HG02970 (cell line): ENCODE measurements at regions not wholly inside any gene's neighbourhood (a gene's known extent, or its start where the extent isn't known, plus 50 kb on each side); places are given as distances from the start of the nearest gene placed in this dataset.
"Not testable (repeated sequence)": the region's sequence is repeated elsewhere in the genome, so short reads cannot be mapped to it uniquely, and the experiment has no call there.

Source experiments
- ATAC-seq: cut with Tn5 transposase; IDR thresholded peaks from one replicate; pipeline ENCODE4 v1.9.1; 2021; ENCODE audit warnings: mild to moderate bottlenecking, moderate library complexity, moderate number of reproducible peaks; ENCODE audit not compliant: unreplicated experiment, low FRiP score

DNA sequence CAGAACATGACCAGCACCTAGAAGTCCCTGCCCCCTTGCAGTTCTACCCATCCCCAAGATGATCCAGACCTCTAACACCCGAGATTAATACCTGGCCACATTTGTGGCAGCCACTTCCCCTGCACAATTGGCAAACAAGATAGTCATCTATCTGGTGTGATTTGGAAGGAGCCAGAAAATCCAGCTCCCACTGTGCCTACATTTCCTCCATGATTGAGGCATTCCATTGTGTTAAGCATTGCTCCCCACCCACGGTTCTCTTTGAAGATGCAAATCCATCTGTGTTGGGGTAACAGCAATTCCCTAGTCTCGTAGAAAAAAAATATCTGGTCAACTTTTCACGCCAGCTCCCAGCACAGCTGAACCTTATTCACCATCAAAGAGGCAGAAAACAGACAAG lies 405.0 kb downstream of the BCOR start:
- no peak for ATAC-seq

- ATAC-seq = no peak
These were observed 404.5 kb downstream of the BCOR start for GRCh38 chrX:39693298-39693697.

- ATAC-seq = not testable (repeated sequence)
These were observed 395.1 kb downstream of the BCOR start for GRCh38 chrX:39702636-39703035.

DNA sequence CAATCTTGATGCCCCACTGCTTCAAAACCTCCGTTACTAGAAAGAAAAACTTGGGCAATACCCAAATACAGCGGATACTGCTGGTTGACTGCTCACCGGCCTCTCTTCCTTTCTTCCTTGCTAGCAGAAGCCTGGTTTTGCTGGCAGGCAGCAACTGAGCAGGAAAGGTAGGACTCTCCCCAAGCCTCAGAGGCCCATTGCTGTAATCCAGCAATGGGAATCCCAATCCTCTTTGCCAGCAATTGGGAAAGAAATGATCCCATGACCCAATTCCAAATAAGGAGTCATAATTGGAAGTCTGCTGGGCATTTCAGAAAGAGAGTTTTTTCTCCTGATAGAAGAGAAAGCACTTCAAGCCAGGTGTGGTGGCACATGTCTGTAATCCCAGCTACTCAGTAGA lies 394.5 kb downstream of the BCOR start:
- ATAC-seq = no peak

GRCh38 chrX:39704590-39704989 lies 393.2 kb downstream of the BCOR start:
- no peak for ATAC-seq

GRCh38 chrX:39705290-39705689 lies 392.5 kb downstream of the BCOR start:
- ATAC-seq = no peak

DNA sequence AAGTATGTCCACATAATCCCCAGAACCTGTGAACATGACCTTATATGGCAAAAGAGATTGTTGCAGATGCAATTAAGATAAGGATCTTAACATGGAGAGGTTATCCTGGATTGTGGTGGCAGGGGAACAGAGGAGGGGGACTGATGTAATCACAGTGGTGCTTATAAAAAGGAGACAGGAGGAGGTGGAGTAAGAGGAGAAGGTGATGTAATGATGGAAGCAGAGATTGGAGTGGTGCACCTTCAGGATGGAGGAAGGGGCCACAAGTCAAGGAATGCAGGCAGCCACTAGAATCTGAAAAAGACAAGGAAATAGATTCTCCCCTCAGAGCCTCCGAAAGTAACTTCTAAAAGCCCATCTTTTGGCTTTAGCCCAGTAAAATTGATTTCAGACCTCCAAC lies 388.4 kb downstream of the BCOR start:
- no peak for ATAC-seq

GRCh38 chrX:39709812-39710211 lies 387.9 kb downstream of the BCOR start:
- no peak for ATAC-seq

GRCh38 chrX:39710776-39711175 lies 387.0 kb downstream of the BCOR start:
- ATAC-seq = no peak

DNA sequence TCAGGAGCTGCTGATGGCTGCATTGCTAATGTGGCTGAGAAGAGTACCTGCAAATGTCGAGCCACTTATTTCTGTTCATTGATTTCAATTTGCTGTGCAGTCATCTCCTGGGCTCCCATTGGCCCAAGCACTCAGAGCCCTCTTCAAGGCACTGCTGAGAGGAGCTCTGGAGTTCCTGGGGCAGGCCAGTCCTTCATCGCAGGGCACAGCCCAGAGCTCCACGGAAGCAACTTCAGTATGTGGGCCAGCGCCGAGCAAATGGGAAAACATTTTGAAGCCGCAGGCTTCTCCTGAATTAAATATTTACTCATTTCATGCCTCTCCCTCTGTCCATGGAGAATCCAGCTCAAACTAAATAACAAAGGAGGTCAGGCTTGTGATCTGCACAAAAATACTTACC lies 383.3 kb downstream of the BCOR start:
- no peak for ATAC-seq

GRCh38 chrX:39716401-39716800 lies 381.4 kb downstream of the BCOR start:
- no peak for ATAC-seq

DNA sequence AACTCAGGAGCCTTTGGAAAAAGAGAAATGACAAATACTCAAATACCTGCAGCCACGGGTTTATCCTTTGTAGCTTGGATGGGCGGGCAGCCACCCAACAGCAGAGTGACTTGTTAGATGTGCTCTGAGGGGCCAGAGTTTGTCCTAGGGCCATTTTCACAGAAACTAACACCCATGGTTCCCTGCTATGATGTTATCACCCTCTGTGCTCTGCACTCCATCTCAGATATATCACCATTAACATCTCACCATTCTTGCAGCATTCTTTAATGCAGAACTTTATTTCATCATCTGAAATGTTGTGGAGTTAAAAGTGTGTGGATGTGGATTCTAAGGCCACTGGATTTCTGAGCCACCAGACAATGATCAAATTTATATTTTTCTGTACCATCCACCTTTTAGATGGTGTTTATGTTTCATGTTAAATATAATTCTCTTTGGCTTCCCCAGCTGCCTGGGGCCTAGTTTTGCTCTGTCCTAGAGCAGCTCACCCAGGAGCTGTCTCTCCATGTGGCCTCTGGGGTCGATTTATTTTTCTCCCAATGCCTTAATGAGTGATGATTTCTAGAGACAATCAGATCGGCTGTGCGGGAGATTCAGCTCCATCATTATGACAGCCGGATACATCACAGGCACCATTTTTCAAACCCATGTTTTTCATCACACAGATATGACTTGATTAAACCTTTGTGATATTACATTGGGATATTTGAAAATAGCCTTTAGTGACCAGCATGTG lies 380.8 kb downstream of the BCOR start:
- ATAC-seq = no peak

DNA sequence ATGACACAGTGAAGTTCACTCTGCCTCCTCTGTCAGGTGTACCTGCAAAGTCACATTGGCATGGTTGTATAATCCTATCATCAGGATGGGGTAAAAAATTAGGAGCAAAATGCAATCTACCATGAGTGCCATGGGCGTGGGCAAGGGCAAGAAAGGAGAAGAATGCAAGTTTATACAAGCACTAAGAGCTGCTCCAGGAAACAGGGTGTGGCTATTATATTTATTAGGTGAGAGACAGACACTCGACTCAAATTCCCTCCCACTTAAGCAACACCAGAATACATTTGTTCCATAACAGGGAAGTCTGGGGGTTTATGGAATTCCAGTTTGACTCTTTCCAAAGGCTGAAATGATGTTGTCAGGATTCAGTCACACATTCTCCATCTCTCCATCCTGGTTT lies 378.8 kb downstream of the BCOR start:
- no peak for ATAC-seq

DNA sequence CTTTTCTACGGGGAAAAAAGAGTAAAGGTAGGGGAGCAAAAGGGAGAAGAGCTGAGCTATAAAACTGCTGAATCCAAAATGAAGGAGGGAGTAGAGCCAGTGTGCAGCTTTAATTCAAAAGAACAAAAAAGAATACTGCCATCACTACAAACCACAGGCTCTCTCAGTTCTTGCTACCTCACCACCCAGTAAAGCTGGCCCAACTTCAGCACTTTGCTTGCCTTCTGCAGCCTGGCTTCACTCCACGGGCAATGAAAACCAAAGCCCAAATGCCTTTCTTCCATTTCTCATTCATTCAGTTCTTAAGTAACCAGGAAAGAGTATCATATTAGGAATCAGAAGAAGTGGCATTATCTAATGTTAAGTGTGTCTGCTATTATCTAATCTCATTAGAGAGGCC lies 376.8 kb downstream of the BCOR start:
- no peak for ATAC-seq

GRCh38 chrX:39721566-39722279 lies 376.0 kb downstream of the BCOR start:
- ATAC-seq = no peak

GRCh38 chrX:39724544-39724943 lies 373.2 kb downstream of the BCOR start:
- ATAC-seq = no peak

DNA sequence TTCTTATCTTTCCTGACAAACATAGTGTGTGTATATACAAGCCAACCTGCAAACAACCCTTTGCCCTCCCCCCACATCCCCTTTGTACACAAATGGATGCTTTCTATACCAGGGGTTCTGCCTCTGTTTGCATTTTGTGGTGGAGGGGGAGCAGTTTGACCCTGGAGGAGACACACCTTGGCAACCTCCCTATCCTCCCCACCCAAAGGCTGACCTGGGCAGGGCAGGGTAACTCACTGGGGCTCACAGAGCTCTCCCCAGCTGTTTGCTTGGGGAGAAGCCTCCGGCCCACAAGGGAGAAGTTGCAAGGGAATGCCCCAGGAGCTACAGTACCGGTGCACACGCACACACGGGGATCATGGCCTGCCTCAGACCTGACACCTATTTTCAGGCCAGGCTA lies 372.6 kb downstream of the BCOR start:
- no peak for ATAC-seq

- ATAC-seq = no peak
These were observed 371.7 kb downstream of the BCOR start for GRCh38 chrX:39725928-39726619.

GRCh38 chrX:39726771-39727170 lies 371.0 kb downstream of the BCOR start:
- ATAC-seq = no peak

DNA sequence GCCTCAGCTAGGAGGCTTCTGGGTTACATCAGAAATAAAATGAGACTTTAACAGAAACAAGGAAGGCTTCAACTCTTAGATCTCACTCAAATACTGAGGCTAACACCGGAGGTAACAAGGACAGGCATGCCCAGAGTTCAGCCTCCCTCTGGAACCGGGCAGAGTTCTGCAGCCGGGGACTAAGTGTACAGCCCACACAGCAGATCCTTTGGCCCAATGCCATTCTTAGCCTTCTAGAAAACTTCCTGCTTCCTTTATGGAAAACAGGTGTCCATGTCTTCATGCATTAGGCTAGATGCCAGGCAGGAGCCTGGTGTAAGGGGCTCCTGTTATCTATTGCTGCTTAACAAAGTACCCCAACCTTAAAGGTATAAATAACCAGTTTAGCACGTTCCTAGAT lies 369.7 kb downstream of the BCOR start:
- no peak for ATAC-seq

GRCh38 chrX:39728852-39729598 lies 368.7 kb downstream of the BCOR start:
- no peak for ATAC-seq
